Vagina (tissue), 2 donors: ENCODE measurements at regions not wholly inside any gene's neighbourhood (a gene's known extent, or its start where the extent isn't known, plus 50 kb on each side); places are given as distances from the start of the nearest gene placed in this dataset.

Experiments
- DNase-seq, 2 donors: peaks; one replicate each; pipeline ENCODE4 v3.0.0-alpha.2; 2017; ENCODE audit errors: extremely low spot score in 2 of 2
- H3K27ac ChIP-seq: fragments of 200-600 bp; sonication (generic); one replicate; pipeline ENCODE4 v1.5.1; 2019
- H3K27me3 ChIP-seq: fragments of 200-600 bp; sonication (generic); one replicate; pipeline ENCODE4 v1.5.1; 2019
- H3K36me3 ChIP-seq, 2 donors: fragments of 200-600 bp; sonication (generic); one replicate each; pipeline ENCODE4 v1.5.1; 2017 to 2019
- H3K4me1 ChIP-seq: fragments of 200-600 bp; sonication (generic); one replicate; pipeline ENCODE4 v1.5.1; 2019
- H3K4me3 ChIP-seq, 2 donors: fragments of 200-600 bp; sonication (generic); 1 replicate in 1 of 2; 2 replicates in 1 of 2; pipeline ENCODE4 v1.5.1; 2016 to 2019
- H3K9me3 ChIP-seq: fragments of 200-600 bp; sonication (generic); one replicate; pipeline ENCODE4 v1.5.1; 2019
- POLR2A ChIP-seq, 2 donors: fragments of 450-650 bp; IDR thresholded peaks; one replicate each; pipeline ENCODE4 v1.6.1; 2017; ENCODE audit warnings: antibody characterized with exemption in 2 of 2, mild to moderate bottlenecking in 2 of 2, moderate library complexity in 2 of 2
- POLR2AphosphoS5 ChIP-seq, 2 donors: sonication (generic); formaldehyde crosslinking; IDR thresholded peaks; one replicate each; pipeline ENCODE4 v1.9.0; 2017; ENCODE audit warnings: antibody characterized with exemption in 2 of 2, mild to moderate bottlenecking in 2 of 2, low read depth in 1 of 2; ENCODE audit not compliant: insufficient read depth in 1 of 2
- intact Hi-C: fragments of 100-400 bp; cut with DNase I; formaldehyde crosslinking; loops from one replicate; pipeline ENCODE4 v1.15.1; 2023
- TF ChIP-seq, protein P1 (sequence below), 3 experiments: fragments of 450-650 bp in 2 of 3; fragments of 200-600 bp in 1 of 3; sonication (generic) in 1 of 3; IDR thresholded peaks; one replicate each; pipeline ENCODE4 v1.5.1; 2017 to 2019; ENCODE audit warnings: antibody characterized with exemption in 3 of 3, mild to moderate bottlenecking in 2 of 3, moderate library complexity in 2 of 3

DNA sequence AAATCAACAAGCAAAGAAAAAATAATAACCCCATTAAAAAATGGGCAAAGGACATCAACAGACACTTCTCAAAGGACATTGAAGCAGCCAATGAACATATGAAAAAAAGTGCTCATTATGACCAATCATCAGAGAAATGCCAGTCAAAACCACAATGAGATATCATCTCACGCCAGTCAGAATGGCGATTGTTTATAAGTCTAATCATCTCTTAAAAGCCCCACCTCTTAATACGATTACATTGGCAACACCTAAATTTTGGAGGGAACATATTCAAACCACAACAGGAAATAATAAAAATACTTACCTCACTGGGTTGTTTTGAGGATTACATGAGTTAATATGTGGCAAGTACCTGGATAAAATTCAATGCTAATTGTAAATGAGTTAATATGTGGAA lies 57.1 kb upstream of the PLPPR4 start:
- Histone ChIP-seq H3K27ac (no peak overlapping the region), H3K4me3 (no peak overlapping the region), H3K9me3 (no peaks in the 10 kb centered on the region), H3K4me1 (no peaks in the 10 kb centered on the region), H3K27me3 (no peaks in the 10 kb centered on the region), H3K36me3 (no peaks in the 10 kb centered on the region)
- TF ChIP-seq POLR2AphosphoS5 (IDR thresholded peaks at IDR 0.05; ENCODE audit: insufficient read depth in 1 of 2, low read depth in 1 of 2) (no peak), POLR2A (IDR thresholded peaks at IDR 0.05) (no peak)
- TF ChIP-seq, protein P1, sequence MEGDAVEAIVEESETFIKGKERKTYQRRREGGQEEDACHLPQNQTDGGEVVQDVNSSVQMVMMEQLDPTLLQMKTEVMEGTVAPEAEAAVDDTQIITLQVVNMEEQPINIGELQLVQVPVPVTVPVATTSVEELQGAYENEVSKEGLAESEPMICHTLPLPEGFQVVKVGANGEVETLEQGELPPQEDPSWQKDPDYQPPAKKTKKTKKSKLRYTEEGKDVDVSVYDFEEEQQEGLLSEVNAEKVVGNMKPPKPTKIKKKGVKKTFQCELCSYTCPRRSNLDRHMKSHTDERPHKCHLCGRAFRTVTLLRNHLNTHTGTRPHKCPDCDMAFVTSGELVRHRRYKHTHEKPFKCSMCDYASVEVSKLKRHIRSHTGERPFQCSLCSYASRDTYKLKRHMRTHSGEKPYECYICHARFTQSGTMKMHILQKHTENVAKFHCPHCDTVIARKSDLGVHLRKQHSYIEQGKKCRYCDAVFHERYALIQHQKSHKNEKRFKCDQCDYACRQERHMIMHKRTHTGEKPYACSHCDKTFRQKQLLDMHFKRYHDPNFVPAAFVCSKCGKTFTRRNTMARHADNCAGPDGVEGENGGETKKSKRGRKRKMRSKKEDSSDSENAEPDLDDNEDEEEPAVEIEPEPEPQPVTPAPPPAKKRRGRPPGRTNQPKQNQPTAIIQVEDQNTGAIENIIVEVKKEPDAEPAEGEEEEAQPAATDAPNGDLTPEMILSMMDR (IDR thresholded peaks at IDR 0.05) = no peak
- DNase-seq = no peak
- intact Hi-C loops = no loop called here
